HG03558 (cell line): ENCODE measurements at regions not wholly inside any gene's neighbourhood (a gene's known extent, or its start where the extent isn't known, plus 50 kb on each side); places are given as distances from the start of the nearest gene placed in this dataset.

Source experiments
- ATAC-seq: cut with Tn5 transposase; IDR thresholded peaks from one replicate; pipeline ENCODE4 v1.9.1; 2021; ENCODE audit warnings: moderate number of reproducible peaks; ENCODE audit not compliant: unreplicated experiment; ENCODE audit errors: extremely low read depth

DNA sequence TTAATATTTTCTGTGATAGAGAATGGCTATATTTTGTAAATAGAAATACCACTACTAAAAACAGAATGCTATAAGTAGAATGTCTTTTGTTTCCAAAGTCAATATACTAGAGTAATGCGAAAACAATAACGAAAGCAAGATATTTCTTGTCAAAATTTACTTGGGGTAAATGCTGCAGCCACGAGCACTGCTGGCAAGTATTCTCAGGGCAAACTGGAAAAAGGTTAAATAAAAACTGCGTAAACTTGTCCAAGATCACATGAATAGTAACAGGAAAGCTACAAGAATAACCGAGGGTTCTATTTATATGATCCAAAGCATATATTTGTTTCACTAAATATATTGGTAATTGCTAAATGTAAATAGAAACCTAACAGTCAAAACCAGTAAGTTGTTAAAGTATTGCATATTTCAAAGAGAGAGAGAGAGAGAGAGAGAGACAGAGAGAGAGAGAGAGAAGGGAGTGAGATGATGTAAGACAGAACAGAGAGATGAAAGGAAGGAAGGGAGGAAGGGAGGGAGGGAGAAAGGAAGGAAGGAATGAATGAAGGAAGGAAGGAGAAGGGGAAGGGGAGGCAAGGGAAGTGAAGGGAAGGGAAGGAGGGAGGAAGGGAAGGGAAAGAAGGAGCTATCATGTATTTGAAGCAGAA lies 231.7 kb downstream of the KCNC2 start:
- no peak for ATAC-seq

DNA sequence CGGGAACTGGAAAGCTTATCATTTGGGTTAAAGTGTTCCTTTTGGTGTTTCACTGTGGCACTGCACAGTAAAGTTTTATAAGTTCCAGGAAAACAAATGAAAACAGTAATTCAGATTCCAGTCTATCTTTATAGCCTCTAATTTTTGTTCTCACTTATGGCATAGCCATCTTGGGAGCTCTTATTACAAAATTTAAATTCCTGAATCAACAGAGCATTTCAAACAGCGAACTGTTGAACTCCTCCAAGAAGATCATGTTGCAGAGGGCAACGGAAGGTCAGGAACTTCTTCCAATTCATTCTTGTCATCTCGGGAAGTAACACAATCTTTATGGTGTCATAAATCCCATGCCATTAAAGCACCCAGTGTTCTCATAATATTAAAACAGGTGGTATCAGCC lies 229.1 kb downstream of the KCNC2 start:
- no peak for ATAC-seq

DNA sequence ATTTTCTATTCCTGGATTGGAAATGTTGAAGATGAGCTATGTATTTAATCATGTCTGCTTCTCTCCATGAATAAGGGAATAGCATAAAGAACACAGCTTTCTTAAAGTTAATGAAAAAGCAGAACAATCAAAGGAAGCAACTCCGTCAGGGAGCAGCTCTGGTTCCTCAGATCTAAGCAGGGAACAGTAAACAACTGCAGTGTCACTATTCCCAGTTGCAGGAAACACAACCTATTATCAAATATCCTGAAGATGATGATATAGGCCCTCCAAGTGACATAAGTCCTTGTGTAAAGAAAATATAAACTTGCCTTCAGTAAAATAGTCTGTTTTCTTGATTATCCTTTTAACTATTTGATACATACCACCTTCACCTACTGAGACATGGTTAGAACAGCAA lies 228.1 kb downstream of the KCNC2 start:
- no peak for ATAC-seq

DNA sequence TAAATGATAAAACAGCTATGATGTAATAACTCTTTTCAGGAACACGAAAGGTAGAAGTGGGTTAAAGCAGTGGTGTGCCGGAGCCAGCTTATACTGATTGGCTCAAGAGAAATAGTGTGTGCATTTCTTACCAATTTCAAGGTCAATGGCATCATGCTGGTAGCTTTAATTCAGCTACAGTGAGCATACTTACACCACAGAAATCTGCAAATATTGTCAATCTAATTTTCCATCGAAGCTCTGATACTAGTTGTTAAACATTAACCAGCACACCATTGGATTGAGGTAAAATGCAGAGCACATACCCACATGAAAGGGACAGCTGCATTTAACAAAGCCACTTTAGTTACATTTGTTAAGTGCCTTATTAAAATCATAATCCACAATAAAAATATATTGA lies 225.7 kb downstream of the KCNC2 start:
- no peak for ATAC-seq

DNA sequence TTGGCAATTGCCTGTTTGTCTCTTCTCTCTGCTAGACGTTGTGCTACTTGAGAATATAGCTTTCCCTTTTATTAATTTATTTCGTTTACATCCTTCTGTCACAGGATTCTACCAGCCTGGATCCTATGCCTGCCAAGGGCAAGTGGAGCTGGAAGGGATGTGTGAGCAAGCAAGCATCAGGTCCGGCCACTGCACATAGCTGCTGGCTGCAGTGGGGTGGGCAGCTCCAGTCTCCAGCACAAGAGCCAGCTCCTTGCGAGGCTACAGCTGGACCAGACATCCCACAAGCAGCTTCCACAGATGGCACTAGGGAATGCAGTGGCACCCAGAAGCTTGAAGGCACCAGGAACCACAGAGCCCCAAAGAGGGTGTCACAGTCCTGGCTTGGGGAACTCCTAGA lies 225.0 kb downstream of the KCNC2 start:
- ATAC-seq, result no peak

DNA sequence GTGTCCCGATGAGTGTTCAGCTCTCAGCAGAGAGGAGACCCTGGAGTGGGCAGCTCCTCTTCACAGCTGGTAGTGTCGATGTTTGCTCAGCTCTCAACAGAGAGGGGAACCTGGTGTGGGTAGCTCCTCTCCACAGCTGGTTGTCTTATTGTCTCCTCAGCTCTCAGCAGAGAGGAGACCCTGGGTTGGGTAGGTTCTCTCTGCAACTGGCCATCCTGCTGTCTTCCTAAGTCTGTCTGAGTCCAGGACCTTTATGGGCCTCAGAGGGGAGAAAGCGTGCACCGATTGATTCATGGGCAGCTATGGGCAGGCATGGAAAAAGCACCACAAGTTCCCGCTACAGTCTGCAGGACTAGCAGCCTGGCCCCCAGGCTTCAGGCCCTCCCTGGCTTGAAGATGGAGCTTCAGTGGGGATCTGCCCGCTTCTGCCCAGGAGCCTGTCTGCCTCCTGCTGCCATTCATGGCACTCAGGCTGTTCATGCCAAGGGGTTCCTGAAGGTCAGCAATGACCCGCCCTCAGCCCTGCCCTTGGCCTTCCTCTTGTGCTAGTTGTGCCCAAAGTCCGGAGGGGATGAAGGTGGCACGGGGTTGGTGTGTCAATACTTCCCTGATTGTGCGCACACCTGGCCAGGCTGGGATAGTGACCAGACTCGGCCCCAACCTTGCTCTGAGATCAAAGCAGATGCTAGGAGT lies 224.2 kb downstream of the KCNC2 start:
- no peak for ATAC-seq

DNA sequence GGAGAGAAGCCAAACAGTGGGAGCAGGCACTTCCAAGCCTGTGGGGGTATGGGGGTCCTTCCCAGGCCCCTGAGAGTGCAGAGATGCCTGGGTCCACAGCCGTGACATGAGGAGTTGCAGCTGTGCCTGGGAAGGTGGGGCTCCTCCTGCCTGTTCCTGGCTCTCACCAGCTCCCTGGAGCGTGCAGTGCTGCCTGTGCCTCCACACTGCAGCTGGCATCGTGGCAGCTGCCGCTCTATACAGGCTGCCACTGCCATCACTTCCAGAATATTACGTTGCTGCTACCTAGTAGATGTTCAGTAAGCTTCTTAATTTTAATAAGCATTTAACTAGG lies 223.7 kb downstream of the KCNC2 start:
- ATAC-seq, result no peak

DNA sequence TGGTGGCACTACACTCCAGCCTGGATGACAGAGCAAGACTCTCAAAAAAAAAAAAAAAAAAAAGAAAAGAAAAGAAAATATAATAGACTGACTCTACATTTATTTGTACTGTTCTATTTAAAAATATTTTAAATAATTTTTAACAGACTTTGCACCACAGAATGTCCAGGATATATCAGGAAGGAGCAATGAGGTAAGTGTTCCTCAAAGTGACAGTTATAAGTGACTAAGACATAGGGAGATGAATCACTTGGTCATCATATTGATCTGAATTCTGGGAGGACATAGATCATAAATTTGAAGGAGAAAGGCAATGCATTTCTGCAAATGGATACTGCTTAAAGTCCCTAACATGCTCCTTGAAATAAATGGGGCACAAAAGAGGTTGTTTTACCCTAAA lies 221.5 kb downstream of the KCNC2 start:
- ATAC-seq, result no peak
